ENCODE measurements at regions not wholly inside any gene's neighbourhood (a gene's known extent, or its start where the extent isn't known, plus 50 kb on each side); places are given as distances from the start of the nearest gene placed in this dataset.

- H3K79me2 ChIP-seq (ENCODE audit: insufficient read depth, low read depth, low read length), result no peaks in the 10 kb centered on the region
- no peak for DNase-seq (ENCODE audit: low spot score)
- no peaks in the 10 kb centered on the region for H3K9me3 ChIP-seq (ENCODE audit: low read length)
- ChIA-PET CTCF (ENCODE audit: unreplicated experiment) (interaction anchor here (0.5 kb wide), 1 partner anchor 15 kb away, joined by 3 read pairs; no protein-coding TSS in a partner anchor), POLR2A (interaction anchor here (1.3 to 2.4 kb wide), 3 partner anchors 8 to 56 kb away, joined by 3 to 5 read pairs (median 4); partner anchors contain the start of gene BTG1)
- no peak overlapping the region for H3K27ac ChIP-seq (ENCODE audit: low read depth, low read length, poor library complexity, severe bottlenecking)
- BruUV-seq (replicated peaks), result no TSS peak
- H3K9me2 ChIP-seq (ENCODE audit: insufficient read depth, low read length), result no peaks in the 10 kb centered on the region; the same call in 1 of the 2 replicates
- no peak overlapping the region for H3K4me3 ChIP-seq (ENCODE audit: low read depth, low read length, poor library complexity, severe bottlenecking)
- TF ChIP-seq CTCF (conservative IDR thresholded peaks at IDR 0.05; ENCODE audit: low read length), result no peak
- TF ChIP-seq EZH2phosphoT487 (IDR thresholded peaks at IDR 0.05; ENCODE audit: borderline replicate concordance, low read depth, low read length), result no peak
- H3K4me1 ChIP-seq (ENCODE audit: insufficient read depth, low read length, poor library complexity, severe bottlenecking), result peaks cover 6% of the 10 kb centered on the region
- intact Hi-C loops (cut with micrococcal nuclease; ENCODE audit: unreplicated experiment), result no loop called here
- H3K4me2 ChIP-seq (ENCODE audit: low read length), result no peak overlapping the region
- no peaks in the 10 kb centered on the region for H4K20me1 ChIP-seq (ENCODE audit: insufficient read depth, low read length)
- no peaks in the 10 kb centered on the region for H3K36me3 ChIP-seq (ENCODE audit: insufficient read depth, low read length)
- H2AFZ ChIP-seq (ENCODE audit: low read length), result no peak overlapping the region
These were observed 56.1 kb downstream of the BTG1 start for GRCh38 chr12:92089559-92089958.

GRCh38 chr12:92088805-92089204 lies 56.8 kb downstream of the BTG1 start:
- Histone ChIP-seq H3K9me3 (ENCODE audit: low read length) (no peaks in the 10 kb centered on the region), H3K4me2 (ENCODE audit: low read length) (no peak overlapping the region), H3K79me2 (ENCODE audit: insufficient read depth, low read depth, low read length) (no peaks in the 10 kb centered on the region), H3K4me3 (ENCODE audit: low read depth, low read length, poor library complexity, severe bottlenecking) (no peak overlapping the region), H3K27ac (ENCODE audit: low read depth, low read length, poor library complexity, severe bottlenecking) (no peak overlapping the region), H3K9me2 (ENCODE audit: insufficient read depth, low read length) (no peaks in the 10 kb centered on the region), H2AFZ (ENCODE audit: low read length) (no peak overlapping the region), H3K36me3 (ENCODE audit: insufficient read depth, low read length) (no peaks in the 10 kb centered on the region), H4K20me1 (ENCODE audit: insufficient read depth, low read length) (no peaks in the 10 kb centered on the region), H3K4me1 (ENCODE audit: insufficient read depth, low read length, poor library complexity, severe bottlenecking) (no peaks in the 10 kb centered on the region)
- CTCF ChIA-PET (ENCODE audit: unreplicated experiment), result no interaction called here
- BruUV-seq (replicated peaks), result no TSS peak
- no peak for DNase-seq (ENCODE audit: low spot score)
- POLR2A ChIA-PET, result interaction anchor here (0.6 to 2.4 kb wide), 9 partner anchors 8 to 481 kb away, joined by 3 to 5 read pairs (median 4); partner anchors contain the start of gene BTG1
- TF ChIP-seq CTCF (conservative IDR thresholded peaks at IDR 0.05; ENCODE audit: low read length) (no peak), EZH2phosphoT487 (IDR thresholded peaks at IDR 0.05; ENCODE audit: borderline replicate concordance, low read depth, low read length) (no peak)
- intact Hi-C loops (cut with micrococcal nuclease; ENCODE audit: unreplicated experiment), result no loop called here

GRCh38 chr12:92085736-92086040 lies 60.0 kb downstream of the BTG1 start:
- H3K79me2 ChIP-seq (ENCODE audit: insufficient read depth, low read depth, low read length), result no peaks in the 10 kb centered on the region
- no peaks in the 10 kb centered on the region for H3K36me3 ChIP-seq (ENCODE audit: insufficient read depth, low read length)
- H3K9me3 ChIP-seq (ENCODE audit: low read length), result no peaks in the 10 kb centered on the region
- BruUV-seq (replicated peaks), result no TSS peak
- H4K20me1 ChIP-seq (ENCODE audit: insufficient read depth, low read length), result no peaks in the 10 kb centered on the region
- CTCF ChIA-PET (ENCODE audit: unreplicated experiment), result no interaction called here
- H3K27ac ChIP-seq (ENCODE audit: low read depth, low read length, poor library complexity, severe bottlenecking), result no peak overlapping the region
- DNase-seq (ENCODE audit: low spot score), result no peak
- H2AFZ ChIP-seq (ENCODE audit: low read length), result no peak overlapping the region
- no peaks in the 10 kb centered on the region for H3K9me2 ChIP-seq (ENCODE audit: insufficient read depth, low read length)
- H3K4me1 ChIP-seq (ENCODE audit: insufficient read depth, low read length, poor library complexity, severe bottlenecking), result peaks cover under 1% of the 10 kb centered on the region
- intact Hi-C loops (cut with micrococcal nuclease; ENCODE audit: unreplicated experiment), result no loop called here
- no peak overlapping the region for H3K4me3 ChIP-seq (ENCODE audit: low read depth, low read length, poor library complexity, severe bottlenecking)
- no peak overlapping the region for H3K4me2 ChIP-seq (ENCODE audit: low read length)
- TF ChIP-seq CTCF (conservative IDR thresholded peaks at IDR 0.05; ENCODE audit: low read length) (no peak), EZH2phosphoT487 (IDR thresholded peaks at IDR 0.05; ENCODE audit: borderline replicate concordance, low read depth, low read length) (no peak)
- POLR2A ChIA-PET, result interaction anchor here (0.7 to 2.4 kb wide), 6 partner anchors 11 to 409 kb away, joined by 3 to 12 read pairs (median 4); no protein-coding TSS in a partner anchor
